ENCODE measurements at regions not wholly inside any gene's neighbourhood (a gene's known extent, or its start where the extent isn't known, plus 50 kb on each side); places are given as distances from the start of the nearest gene placed in this dataset.

GRCh38 chr3:190780524-190780923 is 82.0 kb downstream of the GMNC start:
- DNase-seq (ENCODE audit: low spot score) = no peak
- BruUV-seq (replicated peaks) = no TSS peak
- Histone ChIP-seq H3K27ac (ENCODE audit: low read depth, low read length, poor library complexity, severe bottlenecking) (no peak overlapping the region), H3K4me3 (ENCODE audit: low read depth, low read length, poor library complexity, severe bottlenecking) (no peak overlapping the region), H3K27me3 (replicated peaks; ENCODE audit: insufficient read depth, low read depth, low read length, poor library complexity) (no peaks in the 10 kb centered on the region), H3K36me3 (ENCODE audit: insufficient read depth, low read length, poor library complexity, severe bottlenecking) (no peaks in the 10 kb centered on the region), H3K9me3 (ENCODE audit: low read depth, low read length, poor library complexity, severe bottlenecking) (no peaks in the 10 kb centered on the region), H3K4me1 (ENCODE audit: insufficient read depth, low read length, poor library complexity, severe bottlenecking) (no peaks in the 10 kb centered on the region)
- CTCF ChIA-PET = no interaction called here
- POLR2A ChIA-PET (ENCODE audit: low non-redundant PET) = no interaction called here
- TF ChIP-seq EZH2 (IDR thresholded peaks at IDR 0.05; ENCODE audit: borderline replicate concordance, low read depth, low read length, poor library complexity, severe bottlenecking) = no peak
- TF ChIP-seq CTCF (conservative IDR thresholded peaks at IDR 0.05; ENCODE audit: low read depth, low read length) = no peak
- intact Hi-C loops (cut with micrococcal nuclease; ENCODE audit: unreplicated experiment) = no loop called here

GRCh38 chr3:190774633-190775032 is 87.9 kb downstream of the GMNC start:
- ChIA-PET POLR2A (ENCODE audit: low non-redundant PET) (no interaction called here), CTCF (no interaction called here)
- no peak overlapping the region for H3K27ac ChIP-seq (ENCODE audit: low read depth, low read length, poor library complexity, severe bottlenecking)
- peak; percentile 7 for DNase-seq (ENCODE audit: low spot score)
- no peak overlapping the region for H3K4me3 ChIP-seq (ENCODE audit: low read depth, low read length, poor library complexity, severe bottlenecking)
- no TSS peak for BruUV-seq (replicated peaks)
- intact Hi-C loops (cut with micrococcal nuclease; ENCODE audit: unreplicated experiment) = no loop called here
- no peaks in the 10 kb centered on the region for H3K27me3 ChIP-seq (replicated peaks; ENCODE audit: insufficient read depth, low read depth, low read length, poor library complexity)
- no peak for TF ChIP-seq CTCF (conservative IDR thresholded peaks at IDR 0.05; ENCODE audit: low read depth, low read length)
- no peak for TF ChIP-seq EZH2 (IDR thresholded peaks at IDR 0.05; ENCODE audit: borderline replicate concordance, low read depth, low read length, poor library complexity, severe bottlenecking)
- H3K36me3 ChIP-seq (ENCODE audit: insufficient read depth, low read length, poor library complexity, severe bottlenecking) = no peaks in the 10 kb centered on the region
- no peaks in the 10 kb centered on the region for H3K4me1 ChIP-seq (ENCODE audit: insufficient read depth, low read length, poor library complexity, severe bottlenecking)
- H3K9me3 ChIP-seq (ENCODE audit: low read depth, low read length, poor library complexity, severe bottlenecking) = peaks cover 14% of the 10 kb centered on the region

- no peaks in the 10 kb centered on the region for H3K36me3 ChIP-seq (ENCODE audit: insufficient read depth, low read length, poor library complexity, severe bottlenecking)
- ChIA-PET POLR2A (ENCODE audit: low non-redundant PET) (no interaction called here), CTCF (no interaction called here)
- no peaks in the 10 kb centered on the region for H3K4me1 ChIP-seq (ENCODE audit: insufficient read depth, low read length, poor library complexity, severe bottlenecking)
- no TSS peak for BruUV-seq (replicated peaks)
- H3K27ac ChIP-seq (ENCODE audit: low read depth, low read length, poor library complexity, severe bottlenecking) = no peak overlapping the region
- TF ChIP-seq EZH2 (IDR thresholded peaks at IDR 0.05; ENCODE audit: borderline replicate concordance, low read depth, low read length, poor library complexity, severe bottlenecking) = no peak
- intact Hi-C loops (cut with micrococcal nuclease; ENCODE audit: unreplicated experiment) = no loop called here
- DNase-seq (ENCODE audit: low spot score) = no peak
- peaks cover 14% of the 10 kb centered on the region for H3K9me3 ChIP-seq (ENCODE audit: low read depth, low read length, poor library complexity, severe bottlenecking)
- no peaks in the 10 kb centered on the region for H3K27me3 ChIP-seq (replicated peaks; ENCODE audit: insufficient read depth, low read depth, low read length, poor library complexity)
- H3K4me3 ChIP-seq (ENCODE audit: low read depth, low read length, poor library complexity, severe bottlenecking) = no peak overlapping the region
Observed at GRCh38 chr3:190773948-190774347, 88.5 kb downstream of the GMNC start.

- Histone ChIP-seq H3K36me3 (ENCODE audit: insufficient read depth, low read length, poor library complexity, severe bottlenecking) (no peaks in the 10 kb centered on the region), H3K27ac (ENCODE audit: low read depth, low read length, poor library complexity, severe bottlenecking) (no peak overlapping the region), H3K9me3 (ENCODE audit: low read depth, low read length, poor library complexity, severe bottlenecking) (peaks cover 14% of the 10 kb centered on the region), H3K4me1 (ENCODE audit: insufficient read depth, low read length, poor library complexity, severe bottlenecking) (no peaks in the 10 kb centered on the region), H3K27me3 (replicated peaks; ENCODE audit: insufficient read depth, low read depth, low read length, poor library complexity) (no peaks in the 10 kb centered on the region), H3K4me3 (ENCODE audit: low read depth, low read length, poor library complexity, severe bottlenecking) (no peak overlapping the region)
- ChIA-PET CTCF (no interaction called here), POLR2A (ENCODE audit: low non-redundant PET) (no interaction called here)
- intact Hi-C loops (cut with micrococcal nuclease; ENCODE audit: unreplicated experiment) = no loop called here
- no TSS peak for BruUV-seq (replicated peaks)
- no peak for TF ChIP-seq EZH2 (IDR thresholded peaks at IDR 0.05; ENCODE audit: borderline replicate concordance, low read depth, low read length, poor library complexity, severe bottlenecking)
- TF ChIP-seq CTCF (conservative IDR thresholded peaks at IDR 0.05; ENCODE audit: low read depth, low read length) = no peak
- no peak for DNase-seq (ENCODE audit: low spot score)
Observed at GRCh38 chr3:190772831-190773230, 89.7 kb downstream of the GMNC start.
